HEK293 (cell line): ENCODE measurements at regions not wholly inside any gene's neighbourhood (a gene's known extent, or its start where the extent isn't known, plus 50 kb on each side); places are given as distances from the start of the nearest gene placed in this dataset.

ENCODE experiments used
- CTCF ChIA-PET: fragments of 350-600 bp; formaldehyde crosslinking; extraction: SDS; loops from one replicate; lab custom pipeline; 2021; ENCODE audit warnings: antibody characterized with exemption; lab: Yijun Ruan, JAX
- POLR2A ChIA-PET: fragments of 300-600 bp; formaldehyde crosslinking; extraction: SDS; loops from one replicate; lab custom pipeline; 2020; ENCODE audit warnings: antibody characterized with exemption, inconsistent platforms; lab: Yijun Ruan, JAX
- H3K27ac ChIP-seq: fragments of 200-500 bp; sonication (Bioruptor generic); 2 replicates; pipeline ENCODE4 v1.5.1; 2014; ENCODE audit warnings: low read depth, low read length, control low read depth, inconsistent platforms; ENCODE audit errors: extremely low read depth
- H3K36me3 ChIP-seq, 2 experiments: fragments of 200-500 bp in 1 of 2; sonication (Bioruptor generic) in 1 of 2; 1 replicate in 1 of 2; 2 replicates in 1 of 2; pipeline ENCODE4 v1.5.1; 2014 to 2017; ENCODE audit warnings: inconsistent platforms in 2 of 2, low read length in 2 of 2; ENCODE audit not compliant: control insufficient read depth in 2 of 2, insufficient read depth in 1 of 2
- H3K4me1 ChIP-seq: fragments of 200-500 bp; sonication (Bioruptor generic); 2 replicates; pipeline ENCODE4 v1.5.1; 2014; ENCODE audit warnings: mild to moderate bottlenecking, low read length, inconsistent platforms; ENCODE audit not compliant: control insufficient read depth, insufficient read depth
- H3K4me3 ChIP-seq: 2 replicates; pipeline ENCODE4 v1.5.1; 2011; ENCODE audit warnings: low read depth, mild to moderate bottlenecking, control low read depth, low read length, moderate library complexity
- H3K9me3 ChIP-seq: fragments of 200-500 bp; sonication (Bioruptor generic); 2 replicates; pipeline ENCODE4 v1.5.1; 2014; ENCODE audit warnings: low read depth, low read length, inconsistent platforms; ENCODE audit not compliant: control insufficient read depth, insufficient read depth
- ATF2 ChIP-seq: fragments of 450-650 bp; formaldehyde crosslinking; IDR thresholded peaks from 2 replicates; pipeline ENCODE4 v1.5.1; 2016; ENCODE audit warnings: missing biosample characterization, missing genetic modification characterization, low read depth
- OVOL3 ChIP-seq: fragments of 450-650 bp; formaldehyde crosslinking; IDR thresholded peaks from 2 replicates; pipeline ENCODE4 v1.5.1; 2016; ENCODE audit warnings: missing biosample characterization, missing genetic modification characterization
- YY1 ChIP-seq: fragments of 450-650 bp; formaldehyde crosslinking; IDR thresholded peaks from 2 replicates; pipeline ENCODE4 v1.5.1; 2018; ENCODE audit warnings: missing biosample characterization, missing genetic modification characterization
- ZBTB8A ChIP-seq: fragments of 450-650 bp; formaldehyde crosslinking; IDR thresholded peaks from 2 replicates; pipeline ENCODE4 v1.5.1; 2016; ENCODE audit warnings: missing biosample characterization, missing genetic modification characterization
- ZNF146 ChIP-seq: fragments of 450-650 bp; formaldehyde crosslinking; IDR thresholded peaks from 2 replicates; pipeline ENCODE4 v1.5.1; 2016; ENCODE audit warnings: missing biosample characterization, missing genetic modification characterization
- ZNF292 ChIP-seq: fragments of 450-650 bp; formaldehyde crosslinking; IDR thresholded peaks from 2 replicates; pipeline ENCODE4 v1.5.1; 2016; ENCODE audit warnings: low read depth, missing biosample characterization, missing genetic modification characterization, borderline replicate concordance
- ZNF362 ChIP-seq: fragments of 450-650 bp; formaldehyde crosslinking; IDR thresholded peaks from 2 replicates; pipeline ENCODE4 v1.5.1; 2016; ENCODE audit warnings: missing biosample characterization, missing genetic modification characterization
- ZNF404 ChIP-seq: fragments of 450-650 bp; formaldehyde crosslinking; IDR thresholded peaks from 2 replicates; pipeline ENCODE4 v1.5.1; 2017; ENCODE audit warnings: missing biosample characterization, missing genetic modification characterization
- ZNF423 ChIP-seq: fragments of 450-650 bp; formaldehyde crosslinking; IDR thresholded peaks from 2 replicates; pipeline ENCODE4 v1.5.1; 2016; ENCODE audit warnings: missing biosample characterization, missing genetic modification characterization
- ZNF549 ChIP-seq: fragments of 450-650 bp; IDR thresholded peaks from 2 replicates; pipeline ENCODE4 v1.5.1; 2018; ENCODE audit warnings: missing biosample characterization, missing genetic modification characterization, mild to moderate bottlenecking, inconsistent platforms, moderate library complexity
- ZNF660 ChIP-seq: fragments of 450-650 bp; IDR thresholded peaks from 2 replicates; pipeline ENCODE4 v1.5.1; 2018; ENCODE audit warnings: missing biosample characterization, mild to moderate bottlenecking, missing genetic modification characterization
- ZNF792 ChIP-seq: fragments of 450-650 bp; formaldehyde crosslinking; IDR thresholded peaks from 2 replicates; pipeline ENCODE4 v1.5.1; 2016; ENCODE audit warnings: missing biosample characterization, missing genetic modification characterization
- ZSCAN18 ChIP-seq: fragments of 450-650 bp; formaldehyde crosslinking; IDR thresholded peaks from 2 replicates; pipeline ENCODE4 v1.5.1; 2016; ENCODE audit warnings: missing biosample characterization, missing genetic modification characterization
- ZXDB ChIP-seq: fragments of 450-650 bp; formaldehyde crosslinking; IDR thresholded peaks from 2 replicates; pipeline ENCODE4 v1.5.1; 2016; ENCODE audit warnings: missing biosample characterization, missing genetic modification characterization
- TF ChIP-seq, protein P1 (sequence below): fragments of 450-650 bp; formaldehyde crosslinking; IDR thresholded peaks from 2 replicates; pipeline ENCODE4 v1.5.1; 2017; ENCODE audit warnings: missing biosample characterization, mild to moderate bottlenecking, missing genetic modification characterization, moderate library complexity
- TF ChIP-seq, protein P2 (sequence below): fragments of 450-650 bp; formaldehyde crosslinking; conservative IDR thresholded peaks from 2 replicates; pipeline ENCODE4 v1.5.1; 2016; ENCODE audit warnings: low read depth, missing biosample characterization, missing genetic modification characterization
- TF ChIP-seq, protein P3 (sequence below): fragments of 450-650 bp; formaldehyde crosslinking; IDR thresholded peaks from 2 replicates; pipeline ENCODE4 v1.5.1; 2016; ENCODE audit warnings: missing biosample characterization, missing genetic modification characterization

DNA sequence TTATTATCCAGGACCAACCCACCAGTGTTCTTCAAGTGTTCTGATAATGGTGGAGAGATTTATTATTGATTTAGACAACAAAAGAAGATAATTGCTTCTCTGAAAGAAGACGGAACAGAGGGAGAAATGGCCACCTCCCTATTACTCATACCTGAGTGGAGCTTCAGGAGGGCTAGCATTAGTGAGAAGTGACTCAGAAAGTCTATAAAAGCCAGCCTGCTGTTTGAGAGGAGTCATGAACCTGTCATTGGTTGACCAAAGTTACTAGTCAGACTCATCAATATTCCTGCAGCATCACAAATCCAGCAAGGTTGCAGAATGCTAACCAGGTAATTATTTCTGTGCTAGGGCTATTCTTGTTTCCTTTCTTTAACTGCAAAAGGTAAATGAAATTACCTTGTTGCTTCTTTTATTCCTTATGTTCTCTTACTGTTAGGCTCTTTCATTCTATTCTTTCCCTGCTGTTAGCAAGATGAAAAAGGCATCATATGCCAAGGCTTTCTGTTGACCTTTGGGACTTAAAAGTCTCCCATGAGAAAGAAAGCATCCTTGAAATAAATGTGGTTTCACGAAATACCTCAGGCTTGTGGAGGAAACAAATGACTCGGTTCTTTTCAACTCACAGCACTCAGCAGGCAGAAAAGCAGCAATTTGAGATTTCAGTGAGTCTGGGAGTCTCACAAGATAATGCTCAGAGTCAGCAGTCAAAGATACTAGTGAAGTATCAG, 256.4 kb upstream of the PHYHIPL start:
- H3K4me3 ChIP-seq, result no peak overlapping the region
- H3K36me3 ChIP-seq, result no peaks in the 10 kb centered on the region
- H3K4me1 ChIP-seq, result peaks cover 7% of the 10 kb centered on the region; the same call in 1 of the 2 replicates
- ChIA-PET CTCF (interaction anchor here (1.9 kb wide), 1 partner anchor 32 kb away, joined by 4 read pairs; no protein-coding TSS in a partner anchor), POLR2A (no interaction called here)
- no peak for TF ChIP-seq OVOL3
- TF ChIP-seq, protein P1, sequence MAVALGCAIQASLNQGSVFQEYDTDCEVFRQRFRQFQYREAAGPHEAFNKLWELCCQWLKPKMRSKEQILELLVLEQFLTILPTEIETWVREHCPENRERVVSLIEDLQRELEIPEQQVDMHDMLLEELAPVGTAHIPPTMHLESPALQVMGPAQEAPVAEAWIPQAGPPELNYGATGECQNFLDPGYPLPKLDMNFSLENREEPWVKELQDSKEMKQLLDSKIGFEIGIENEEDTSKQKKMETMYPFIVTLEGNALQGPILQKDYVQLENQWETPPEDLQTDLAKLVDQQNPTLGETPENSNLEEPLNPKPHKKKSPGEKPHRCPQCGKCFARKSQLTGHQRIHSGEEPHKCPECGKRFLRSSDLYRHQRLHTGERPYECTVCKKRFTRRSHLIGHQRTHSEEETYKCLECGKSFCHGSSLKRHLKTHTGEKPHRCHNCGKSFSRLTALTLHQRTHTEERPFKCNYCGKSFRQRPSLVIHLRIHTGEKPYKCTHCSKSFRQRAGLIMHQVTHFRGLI (tag by site-specific recombination), result no peak
- TF ChIP-seq ZNF549 (tag by site-specific recombination), result peak; percentile 72
- no peak for TF ChIP-seq ATF2
- no peak for TF ChIP-seq YY1
- no peak for TF ChIP-seq ZNF404
- no peak for TF ChIP-seq ZNF660 (tag by site-specific recombination)
- TF ChIP-seq ZNF423 (tag by site-specific recombination), result no peak
- no peak overlapping the region for H3K27ac ChIP-seq
- H3K9me3 ChIP-seq, result no peaks in the 10 kb centered on the region

GRCh38 chr10:58920655-58921003, 255.8 kb upstream of the PHYHIPL start:
- peaks cover 7% of the 10 kb centered on the region; the same call in 1 of the 2 replicates for H3K4me1 ChIP-seq
- ChIA-PET POLR2A (no interaction called here), CTCF (interaction anchor here (1.9 kb wide), 1 partner anchor 32 kb away, joined by 4 read pairs; no protein-coding TSS in a partner anchor)
- H3K9me3 ChIP-seq, result no peaks in the 10 kb centered on the region
- no peak overlapping the region for H3K4me3 ChIP-seq
- no peaks in the 10 kb centered on the region for H3K36me3 ChIP-seq
- no peak for TF ChIP-seq ZSCAN18 (tag by site-specific recombination)
- no peak for TF ChIP-seq ZNF792 (tag by site-specific recombination)
- no peak for TF ChIP-seq ZXDB (tag by site-specific recombination)
- TF ChIP-seq ZNF362, result no peak
- TF ChIP-seq, protein P2, sequence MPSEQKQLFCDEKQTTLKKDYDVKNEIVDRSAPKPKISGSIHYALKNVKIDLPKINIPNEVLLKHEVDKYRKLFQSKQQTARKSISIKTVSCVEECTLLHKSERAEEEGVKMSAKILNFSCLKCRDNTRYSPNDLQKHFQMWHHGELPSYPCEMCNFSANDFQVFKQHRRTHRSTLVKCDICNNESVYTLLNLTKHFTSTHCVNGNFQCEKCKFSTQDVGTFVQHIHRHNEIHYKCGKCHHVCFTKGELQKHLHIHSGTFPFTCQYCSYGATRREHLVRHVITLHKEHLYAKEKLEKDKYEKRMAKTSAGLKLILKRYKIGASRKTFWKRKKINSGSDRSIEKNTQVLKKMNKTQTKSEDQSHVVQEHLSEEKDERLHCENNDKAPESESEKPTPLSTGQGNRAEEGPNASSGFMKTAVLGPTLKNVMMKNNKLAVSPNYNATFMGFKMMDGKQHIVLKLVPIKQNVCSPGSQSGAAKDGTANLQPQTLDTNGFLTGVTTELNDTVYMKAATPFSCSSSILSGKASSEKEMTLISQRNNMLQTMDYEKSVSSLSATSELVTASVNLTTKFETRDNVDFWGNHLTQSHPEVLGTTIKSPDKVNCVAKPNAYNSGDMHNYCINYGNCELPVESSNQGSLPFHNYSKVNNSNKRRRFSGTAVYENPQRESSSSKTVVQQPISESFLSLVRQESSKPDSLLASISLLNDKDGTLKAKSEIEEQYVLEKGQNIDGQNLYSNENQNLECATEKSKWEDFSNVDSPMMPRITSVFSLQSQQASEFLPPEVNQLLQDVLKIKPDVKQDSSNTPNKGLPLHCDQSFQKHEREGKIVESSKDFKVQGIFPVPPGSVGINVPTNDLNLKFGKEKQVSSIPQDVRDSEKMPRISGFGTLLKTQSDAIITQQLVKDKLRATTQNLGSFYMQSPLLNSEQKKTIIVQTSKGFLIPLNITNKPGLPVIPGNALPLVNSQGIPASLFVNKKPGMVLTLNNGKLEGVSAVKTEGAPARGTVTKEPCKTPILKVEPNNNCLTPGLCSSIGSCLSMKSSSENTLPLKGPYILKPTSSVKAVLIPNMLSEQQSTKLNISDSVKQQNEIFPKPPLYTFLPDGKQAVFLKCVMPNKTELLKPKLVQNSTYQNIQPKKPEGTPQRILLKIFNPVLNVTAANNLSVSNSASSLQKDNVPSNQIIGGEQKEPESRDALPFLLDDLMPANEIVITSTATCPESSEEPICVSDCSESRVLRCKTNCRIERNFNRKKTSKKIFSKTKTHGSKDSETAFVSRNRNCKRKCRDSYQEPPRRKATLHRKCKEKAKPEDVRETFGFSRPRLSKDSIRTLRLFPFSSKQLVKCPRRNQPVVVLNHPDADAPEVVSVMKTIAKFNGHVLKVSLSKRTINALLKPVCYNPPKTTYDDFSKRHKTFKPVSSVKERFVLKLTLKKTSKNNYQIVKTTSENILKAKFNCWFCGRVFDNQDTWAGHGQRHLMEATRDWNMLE (tag by site-specific recombination), result no peak
- TF ChIP-seq ZNF146 (tag by site-specific recombination), result no peak
- no peak for TF ChIP-seq ZNF292 (tag by site-specific recombination)
- TF ChIP-seq ZBTB8A (tag by site-specific recombination), result no peak
- TF ChIP-seq, protein P3, sequence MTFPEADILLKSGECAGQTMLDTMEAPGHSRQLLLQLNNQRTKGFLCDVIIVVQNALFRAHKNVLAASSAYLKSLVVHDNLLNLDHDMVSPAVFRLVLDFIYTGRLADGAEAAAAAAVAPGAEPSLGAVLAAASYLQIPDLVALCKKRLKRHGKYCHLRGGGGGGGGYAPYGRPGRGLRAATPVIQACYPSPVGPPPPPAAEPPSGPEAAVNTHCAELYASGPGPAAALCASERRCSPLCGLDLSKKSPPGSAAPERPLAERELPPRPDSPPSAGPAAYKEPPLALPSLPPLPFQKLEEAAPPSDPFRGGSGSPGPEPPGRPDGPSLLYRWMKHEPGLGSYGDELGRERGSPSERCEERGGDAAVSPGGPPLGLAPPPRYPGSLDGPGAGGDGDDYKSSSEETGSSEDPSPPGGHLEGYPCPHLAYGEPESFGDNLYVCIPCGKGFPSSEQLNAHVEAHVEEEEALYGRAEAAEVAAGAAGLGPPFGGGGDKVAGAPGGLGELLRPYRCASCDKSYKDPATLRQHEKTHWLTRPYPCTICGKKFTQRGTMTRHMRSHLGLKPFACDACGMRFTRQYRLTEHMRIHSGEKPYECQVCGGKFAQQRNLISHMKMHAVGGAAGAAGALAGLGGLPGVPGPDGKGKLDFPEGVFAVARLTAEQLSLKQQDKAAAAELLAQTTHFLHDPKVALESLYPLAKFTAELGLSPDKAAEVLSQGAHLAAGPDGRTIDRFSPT (tag by site-specific recombination), result no peak
- H3K27ac ChIP-seq, result no peak overlapping the region
